ENCODE measurements at regions not wholly inside any gene's neighbourhood (a gene's known extent, or its start where the extent isn't known, plus 50 kb on each side); places are given as distances from the start of the nearest gene placed in this dataset.

DNA sequence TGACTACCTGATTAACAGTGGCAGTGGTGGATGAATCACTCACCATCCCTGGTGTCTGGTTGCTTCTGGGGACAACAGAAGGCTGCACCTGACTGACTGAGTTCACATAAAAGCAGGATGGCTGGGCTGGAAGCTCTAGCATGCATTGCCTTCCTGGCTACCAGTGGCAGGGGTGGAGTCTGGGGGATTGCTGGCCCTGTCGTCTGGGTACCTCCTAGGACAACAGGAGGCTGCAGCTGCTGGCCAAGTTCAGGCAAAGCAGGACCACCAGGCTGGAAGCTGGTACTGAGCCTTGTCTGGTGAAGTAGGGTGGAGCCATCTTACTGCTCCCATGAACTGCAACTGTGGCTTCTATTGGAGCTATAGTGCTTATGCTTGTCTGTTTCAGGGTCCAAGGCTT, 480.8 kb upstream of the CTNND2 start:
- no peak overlapping the region for H3K4me3 Mint-ChIP-seq
- no peaks in the 10 kb centered on the region for H3K36me3 Mint-ChIP-seq
- no peak overlapping the region for H3K27ac Mint-ChIP-seq
- no peaks in the 10 kb centered on the region for H3K9me3 Mint-ChIP-seq
- no peaks in the 10 kb centered on the region for H3K4me1 Mint-ChIP-seq
- H3K27me3 Mint-ChIP-seq = no peaks in the 10 kb centered on the region
- peak; percentile 41 for ATAC-seq

DNA sequence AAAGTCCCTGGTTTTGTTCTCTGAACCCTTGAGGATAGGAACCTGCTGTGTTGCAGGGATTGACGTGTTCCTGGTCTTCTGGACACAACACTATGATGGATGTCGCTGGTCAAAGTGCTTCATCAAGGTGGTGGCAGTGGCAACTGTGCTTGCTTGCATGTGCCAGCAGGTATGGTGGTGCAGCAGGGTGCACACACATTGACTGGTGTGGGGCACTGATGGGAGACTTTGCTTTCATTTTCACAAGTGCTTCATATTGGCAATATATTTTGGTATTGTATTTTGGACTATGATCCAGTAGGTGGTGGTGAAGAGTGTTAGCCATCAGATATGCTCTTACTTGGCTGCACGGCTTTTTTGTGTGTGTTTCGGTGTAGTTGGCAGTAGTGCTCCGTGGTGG, 479.8 kb upstream of the CTNND2 start:
- no peaks in the 10 kb centered on the region for H3K36me3 Mint-ChIP-seq
- ATAC-seq = no peak
- no peaks in the 10 kb centered on the region for H3K27me3 Mint-ChIP-seq
- no peak overlapping the region for H3K27ac Mint-ChIP-seq
- no peak overlapping the region for H3K4me3 Mint-ChIP-seq
- H3K4me1 Mint-ChIP-seq = no peaks in the 10 kb centered on the region
- peaks cover 1% of the 10 kb centered on the region for H3K9me3 Mint-ChIP-seq

- H3K27me3 Mint-ChIP-seq = no peaks in the 10 kb centered on the region
- H3K4me1 Mint-ChIP-seq = no peaks in the 10 kb centered on the region
Measured at GRCh38 chr5:12367973-12368372, 463.7 kb upstream of the CTNND2 start.

GRCh38 chr5:12360218-12360617, 456.0 kb upstream of the CTNND2 start:
- no peaks in the 10 kb centered on the region for H3K4me1 Mint-ChIP-seq
- ATAC-seq = no peak
- no peaks in the 10 kb centered on the region for H3K36me3 Mint-ChIP-seq
- no peak overlapping the region for H3K4me3 Mint-ChIP-seq
- peaks cover 6% of the 10 kb centered on the region for H3K9me3 Mint-ChIP-seq
- no peaks in the 10 kb centered on the region for H3K27me3 Mint-ChIP-seq
- H3K27ac Mint-ChIP-seq = no peak overlapping the region

More at GRCh38 chr5:12367973-12368372, 463.7 kb upstream of the CTNND2 start:
- Mint-ChIP-seq H3K9me3 (peaks cover 5% of the 10 kb centered on the region), H3K27ac (no peak overlapping the region), H3K4me3 (no peak overlapping the region), H3K36me3 (no peaks in the 10 kb centered on the region)
- ATAC-seq = no peak

- peaks cover 6% of the 10 kb centered on the region for H3K9me3 Mint-ChIP-seq
Measured at GRCh38 chr5:12358371-12359090, 454.3 kb upstream of the CTNND2 start.

GRCh38 chr5:12357626-12358025, 453.4 kb upstream of the CTNND2 start:
- Mint-ChIP-seq H3K9me3 (peaks cover 6% of the 10 kb centered on the region), H3K27ac (no peak overlapping the region)

More at GRCh38 chr5:12358371-12359090, 454.3 kb upstream of the CTNND2 start:
- Mint-ChIP-seq H3K4me3 (no peak overlapping the region), H3K27ac (no peak overlapping the region), H3K36me3 (no peaks in the 10 kb centered on the region), H3K27me3 (no peaks in the 10 kb centered on the region), H3K4me1 (no peaks in the 10 kb centered on the region)
- ATAC-seq = no peak

DNA sequence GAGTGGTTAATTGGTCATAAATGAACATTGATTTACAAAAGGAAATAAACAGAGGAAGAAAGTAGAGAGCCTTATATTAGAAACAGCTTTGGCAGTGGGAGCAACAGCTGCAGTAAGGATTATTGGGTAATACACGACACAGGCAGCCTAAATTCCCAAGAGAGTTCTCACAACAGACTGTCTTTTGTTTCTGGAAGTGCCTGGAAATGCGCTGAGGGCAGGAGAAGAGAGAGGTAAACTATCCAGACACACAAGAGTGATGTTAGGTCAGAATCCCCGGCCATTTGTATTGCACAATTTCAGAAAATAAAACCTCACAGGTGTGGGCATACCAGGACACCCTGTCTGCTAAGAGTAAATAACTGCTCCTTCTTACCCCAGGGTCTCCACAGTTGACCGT, 450.4 kb upstream of the CTNND2 start:
- no peaks in the 10 kb centered on the region for H3K4me1 Mint-ChIP-seq
- H3K36me3 Mint-ChIP-seq = no peaks in the 10 kb centered on the region
- no peaks in the 10 kb centered on the region for H3K27me3 Mint-ChIP-seq
- H3K9me3 Mint-ChIP-seq = peaks cover 10% of the 10 kb centered on the region
- H3K4me3 Mint-ChIP-seq = no peak overlapping the region
- no peak overlapping the region for H3K27ac Mint-ChIP-seq
- ATAC-seq = no peak

More at GRCh38 chr5:12357626-12358025, 453.4 kb upstream of the CTNND2 start:
- no peak overlapping the region for H3K4me3 Mint-ChIP-seq
- H3K36me3 Mint-ChIP-seq = no peaks in the 10 kb centered on the region
- no peak for ATAC-seq
- H3K27me3 Mint-ChIP-seq = no peaks in the 10 kb centered on the region
- no peaks in the 10 kb centered on the region for H3K4me1 Mint-ChIP-seq

- no peak for ATAC-seq
- no peaks in the 10 kb centered on the region for H3K4me1 Mint-ChIP-seq
- no peaks in the 10 kb centered on the region for H3K36me3 Mint-ChIP-seq
- H3K4me3 Mint-ChIP-seq = no peak overlapping the region
- peaks cover 3% of the 10 kb centered on the region for H3K9me3 Mint-ChIP-seq
- H3K27me3 Mint-ChIP-seq = no peaks in the 10 kb centered on the region
- H3K27ac Mint-ChIP-seq = no peak overlapping the region
Measured at GRCh38 chr5:12343558-12343957, 439.3 kb upstream of the CTNND2 start.

DNA sequence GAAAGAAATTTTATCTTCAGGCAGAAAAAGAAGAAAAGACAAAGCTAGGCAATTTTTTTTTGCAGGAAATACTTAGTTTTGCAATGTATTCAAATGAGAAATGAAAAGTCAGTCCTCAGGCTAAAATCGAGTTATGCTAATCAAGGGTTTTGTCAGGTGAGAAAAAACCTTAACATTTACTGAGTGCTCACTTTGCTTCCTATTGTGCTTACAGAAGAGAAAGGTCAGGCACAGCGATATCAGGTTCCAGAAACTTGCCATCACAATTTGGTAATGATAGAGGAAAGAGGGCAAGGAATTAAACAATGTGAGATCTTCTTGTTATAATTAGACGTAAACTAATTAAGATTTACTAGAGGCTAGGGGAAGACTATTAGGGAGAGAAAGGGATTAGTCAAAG, 431.7 kb upstream of the CTNND2 start:
- Mint-ChIP-seq H3K4me3 (no peak overlapping the region), H3K27ac (no peak overlapping the region), H3K4me1 (no peaks in the 10 kb centered on the region), H3K9me3 (peaks cover 6% of the 10 kb centered on the region), H3K36me3 (no peaks in the 10 kb centered on the region), H3K27me3 (no peaks in the 10 kb centered on the region)
- no peak for ATAC-seq

DNA sequence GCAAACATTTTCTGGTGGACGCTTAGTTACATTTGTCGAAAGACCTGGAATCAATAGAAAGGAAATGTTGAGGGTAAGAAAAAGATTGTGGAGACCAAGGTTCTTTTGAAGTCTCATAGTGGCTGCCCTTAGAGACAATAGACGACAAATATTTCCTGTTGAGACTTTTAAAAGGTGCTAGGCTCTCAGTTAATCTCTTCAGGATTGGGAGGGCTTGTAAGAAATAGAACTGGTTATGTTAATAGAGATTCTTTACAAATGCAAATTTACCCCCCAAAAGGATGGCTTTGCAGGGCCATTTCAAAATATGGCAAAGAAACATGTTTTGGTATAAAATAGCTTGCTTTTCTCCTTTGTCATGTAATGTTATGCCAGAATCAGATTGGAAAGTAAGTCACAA, 428.2 kb upstream of the CTNND2 start:
- no peak for ATAC-seq
- Mint-ChIP-seq H3K9me3 (peaks cover 9% of the 10 kb centered on the region), H3K36me3 (no peaks in the 10 kb centered on the region), H3K27ac (no peak overlapping the region), H3K27me3 (no peaks in the 10 kb centered on the region), H3K4me3 (no peak overlapping the region), H3K4me1 (no peaks in the 10 kb centered on the region)

DNA sequence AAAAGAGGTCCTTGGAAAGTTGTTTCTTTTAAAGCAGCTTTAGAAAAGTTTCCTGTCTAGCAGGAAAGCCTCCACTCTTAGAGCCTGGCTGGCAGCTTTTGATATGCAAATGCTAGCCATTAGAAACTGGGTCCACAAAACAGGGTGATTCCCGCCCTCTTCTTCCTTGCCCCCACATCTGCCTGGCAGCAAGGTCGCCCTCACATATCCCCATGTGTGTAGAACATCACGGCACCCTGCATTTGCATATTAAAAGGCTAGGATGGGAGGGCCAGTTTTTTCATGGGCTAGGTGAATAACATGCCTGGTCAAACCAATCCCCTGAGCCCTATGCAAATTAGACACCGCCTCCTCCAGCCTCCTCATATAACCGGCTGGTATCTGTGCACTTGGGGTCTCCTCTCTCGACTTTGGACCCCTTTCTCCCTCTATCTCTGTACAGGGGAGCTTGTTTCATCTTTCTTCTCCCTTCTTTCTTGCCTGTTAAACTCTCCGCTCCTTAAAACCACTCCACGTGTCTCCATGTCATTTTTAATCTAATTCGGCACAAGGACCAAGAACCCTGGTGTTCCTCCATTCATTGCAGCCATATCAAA, 426.8 kb upstream of the CTNND2 start:
- no peak for ATAC-seq
- no peaks in the 10 kb centered on the region for H3K36me3 Mint-ChIP-seq
- H3K27ac Mint-ChIP-seq = no peak overlapping the region
- no peaks in the 10 kb centered on the region for H3K4me1 Mint-ChIP-seq
- H3K9me3 Mint-ChIP-seq = peaks cover 16% of the 10 kb centered on the region
- H3K27me3 Mint-ChIP-seq = no peaks in the 10 kb centered on the region
- no peak overlapping the region for H3K4me3 Mint-ChIP-seq

DNA sequence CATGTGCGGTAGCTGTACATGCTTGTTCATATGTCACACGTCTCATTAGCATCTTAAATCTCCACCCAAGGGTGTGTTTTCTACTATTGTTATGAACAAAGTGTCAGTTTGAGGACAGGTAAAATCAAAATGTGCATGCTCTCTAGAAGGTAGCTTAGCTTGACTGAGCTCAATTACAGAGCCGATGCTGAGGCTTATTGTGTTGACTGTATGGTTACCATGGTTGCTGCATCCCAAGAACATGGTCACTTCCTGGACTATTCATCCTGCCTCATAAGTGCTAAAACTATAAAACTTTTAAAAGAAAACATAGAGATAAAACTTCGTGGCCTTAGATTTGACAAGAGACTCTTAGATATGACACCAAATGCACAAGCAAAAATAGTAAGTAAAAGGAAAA, 426.1 kb upstream of the CTNND2 start:
- Mint-ChIP-seq H3K4me1 (no peaks in the 10 kb centered on the region), H3K27me3 (no peaks in the 10 kb centered on the region), H3K27ac (no peak overlapping the region), H3K36me3 (no peaks in the 10 kb centered on the region), H3K9me3 (peaks cover 16% of the 10 kb centered on the region), H3K4me3 (no peak overlapping the region)
- no peak for ATAC-seq

DNA sequence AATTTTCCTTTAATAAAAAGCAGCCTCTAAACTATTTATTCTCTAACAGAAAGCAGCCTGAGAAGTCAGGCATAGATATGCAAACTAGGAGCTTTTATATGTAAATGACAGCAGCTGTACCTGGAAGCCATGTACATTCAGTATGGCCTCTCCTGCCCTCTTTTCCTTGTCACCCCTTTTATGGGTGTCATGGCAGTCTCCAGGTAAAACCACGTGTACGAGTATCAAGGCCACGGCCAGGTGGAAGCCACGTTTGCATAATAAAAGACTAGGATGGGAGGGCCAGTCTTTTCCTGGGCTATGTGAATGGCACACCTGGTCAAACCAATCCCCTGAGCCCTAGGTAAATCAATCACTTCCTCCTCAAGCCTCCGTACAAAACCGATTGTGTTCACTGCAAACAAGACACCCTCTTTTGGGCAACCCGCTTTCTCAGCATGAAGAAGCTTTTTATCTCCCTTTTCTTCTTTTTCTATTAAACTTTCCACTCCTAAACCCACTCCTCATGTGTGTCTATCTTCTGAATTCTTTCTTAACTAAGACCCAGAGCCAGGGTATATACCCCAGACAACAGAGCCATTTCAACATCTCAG, 419.5 kb upstream of the CTNND2 start:
- peaks cover 12% of the 10 kb centered on the region for H3K9me3 Mint-ChIP-seq
- H3K36me3 Mint-ChIP-seq = no peaks in the 10 kb centered on the region
- no peak for ATAC-seq
- H3K4me1 Mint-ChIP-seq = no peaks in the 10 kb centered on the region
- no peak overlapping the region for H3K27ac Mint-ChIP-seq
- H3K27me3 Mint-ChIP-seq = no peaks in the 10 kb centered on the region
- H3K4me3 Mint-ChIP-seq = no peak overlapping the region

GRCh38 chr5:12322042-12322441, 417.8 kb upstream of the CTNND2 start:
- no peaks in the 10 kb centered on the region for H3K36me3 Mint-ChIP-seq
- ATAC-seq = no peak

GRCh38 chr5:12320331-12320730, 416.1 kb upstream of the CTNND2 start:
- no peaks in the 10 kb centered on the region for H3K27me3 Mint-ChIP-seq
- no peak overlapping the region for H3K4me3 Mint-ChIP-seq
- no peak overlapping the region for H3K27ac Mint-ChIP-seq
- peaks cover 2% of the 10 kb centered on the region for H3K9me3 Mint-ChIP-seq
- H3K36me3 Mint-ChIP-seq = no peaks in the 10 kb centered on the region
- no peaks in the 10 kb centered on the region for H3K4me1 Mint-ChIP-seq
- ATAC-seq = no peak

More at GRCh38 chr5:12322042-12322441, 417.8 kb upstream of the CTNND2 start:
- H3K27me3 Mint-ChIP-seq = no peaks in the 10 kb centered on the region
- no peak overlapping the region for H3K27ac Mint-ChIP-seq
- H3K4me1 Mint-ChIP-seq = no peaks in the 10 kb centered on the region
- peaks cover 5% of the 10 kb centered on the region for H3K9me3 Mint-ChIP-seq
- no peak overlapping the region for H3K4me3 Mint-ChIP-seq

DNA sequence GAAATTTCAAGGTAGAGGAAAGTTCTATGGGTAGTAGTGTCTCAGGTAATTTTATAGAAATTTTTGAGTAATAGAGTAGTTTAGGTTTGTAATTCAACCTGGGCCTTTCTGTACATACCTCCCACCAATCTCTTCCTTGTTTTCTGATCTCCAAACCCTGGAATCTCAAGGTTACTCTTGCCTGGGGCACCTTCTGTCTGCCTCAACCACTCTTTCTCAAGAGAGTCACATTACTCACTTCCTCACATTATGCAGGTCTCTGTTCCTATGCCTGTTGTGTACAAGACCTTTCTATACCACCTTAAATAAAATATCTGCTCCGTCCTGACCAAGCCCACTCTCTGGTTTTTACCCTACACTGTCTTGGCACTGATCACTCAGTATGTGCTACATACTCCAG, 412.6 kb upstream of the CTNND2 start:
- no peaks in the 10 kb centered on the region for H3K27me3 Mint-ChIP-seq
- H3K9me3 Mint-ChIP-seq = peaks cover 1% of the 10 kb centered on the region
- ATAC-seq = no peak
- H3K4me1 Mint-ChIP-seq = no peaks in the 10 kb centered on the region
- no peak overlapping the region for H3K4me3 Mint-ChIP-seq
- H3K27ac Mint-ChIP-seq = no peak overlapping the region
- no peaks in the 10 kb centered on the region for H3K36me3 Mint-ChIP-seq
